HepG2 (cell line): ENCODE measurements at regions not wholly inside any gene's neighbourhood (a gene's known extent, or its start where the extent isn't known, plus 50 kb on each side); places are given as distances from the start of the nearest gene placed in this dataset.

ENCODE experiments used
- ATAC-seq: fragments of 200-7000 bp; cut with Tn5 transposase; 3 replicates; pipeline ENCODE4 v1.9.1; 2020; ENCODE audit warnings: mild to moderate bottlenecking, moderate library complexity
- BruUV-seq: library from RNA; stranded (reverse); fragments of 400-500 nt; replicated peaks from 2 replicates; lab custom pipeline; 2021; lab: Mats Ljungman, UMichigan
- CTCF ChIA-PET: fragments of 300-600 bp; formaldehyde crosslinking; extraction: SDS; loops from one replicate; lab custom pipeline; 2021; ENCODE audit warnings: low total read pairs, inconsistent platforms, low intra/inter-chr PET ratio; lab: Yijun Ruan, JAX
- POLR2A ChIA-PET: fragments of 350-600 bp; sonication (Branson Sonifier 250); formaldehyde crosslinking; loops from one replicate; lab custom pipeline; 2020; ENCODE audit warnings: antibody characterized with exemption, inconsistent platforms; lab: Yijun Ruan, JAX
- DNase-seq: peaks from one replicate; pipeline ENCODE4 v3.0.0-alpha.2; 2015; ENCODE audit warnings: low spot score
- FAIRE-seq: peaks from 3 replicates; lab custom pipeline; 2011; peaks lifted over from hg19 to GRCh38; lab: Jason Lieb, UNC
- H2AFZ ChIP-seq: one replicate; pipeline ENCODE4 v1.6.1; 2011; ENCODE audit warnings: low read length, inconsistent platforms
- H3K27ac ChIP-seq: fragments of 300-600 bp; 3 replicates; pipeline ENCODE4 v1.8.0; 2011; ENCODE audit warnings: mixed run types, mild to moderate bottlenecking, mixed read lengths, low read length, inconsistent platforms; ENCODE audit not compliant: insufficient read depth; ENCODE audit errors: extremely low read length
- H3K27me3 ChIP-seq, 2 experiments: fragments of 200-600 bp in 1 of 2; 2 replicates in 1 of 2; 3 replicates in 1 of 2; pipeline versions ENCODE4 v1.6.0 to v1.8.0; 2011; ENCODE audit warnings: low read length in 2 of 2, mild to moderate bottlenecking in 2 of 2, moderate library complexity in 2 of 2, inconsistent platforms in 1 of 2; ENCODE audit not compliant: insufficient read depth in 2 of 2, control insufficient read depth in 1 of 2
- H3K36me3 ChIP-seq, 2 experiments: fragments of 200-600 bp in 1 of 2; replicated peaks in 1 of 2; 2 replicates in 1 of 2; 3 replicates in 1 of 2; pipeline versions ENCODE4 v1.5.1 to v1.8.0; 2011; ENCODE audit warnings: low read length in 2 of 2, inconsistent platforms in 1 of 2; ENCODE audit not compliant: insufficient read depth in 2 of 2, control insufficient read depth in 1 of 2
- H3K4me1 ChIP-seq: 2 replicates; pipeline ENCODE4 v1.5.1; 2012; ENCODE audit warnings: low read length, inconsistent platforms; ENCODE audit not compliant: insufficient read depth
- H3K4me2 ChIP-seq: 2 replicates; pipeline ENCODE4 v1.6.0; 2011; ENCODE audit warnings: low read depth, low read length, inconsistent platforms
- H3K4me3 ChIP-seq, 3 experiments: fragments of 200-600 bp in 1 of 3; sonication (generic), shearing (Covaris generic) in 1 of 3; replicated peaks in 1 of 3; 2 replicates each; pipeline ENCODE4 v1.5.1; 2011 to 2016; ENCODE audit warnings: low read length in 3 of 3, inconsistent platforms in 2 of 3, low read depth in 2 of 3, mild to moderate bottlenecking in 2 of 3, control low read depth in 1 of 3, mixed read lengths in 1 of 3; ENCODE audit not compliant: insufficient read depth in 1 of 3
- H3K79me2 ChIP-seq: one replicate; pipeline ENCODE4 v1.6.1; 2011; ENCODE audit warnings: low read length, inconsistent platforms; ENCODE audit not compliant: insufficient read depth
- H3K9ac ChIP-seq: 2 replicates; pipeline ENCODE4 v1.6.0; 2011; ENCODE audit warnings: mild to moderate bottlenecking, low read depth, low read length, inconsistent platforms; ENCODE audit not compliant: insufficient read depth
- H3K9me3 ChIP-seq: 2 replicates; pipeline ENCODE4 v1.5.1; 2012; ENCODE audit warnings: mild to moderate bottlenecking, low read length
- H4K20me1 ChIP-seq: 2 replicates; pipeline ENCODE4 v1.6.0; 2011; ENCODE audit warnings: inconsistent platforms, mild to moderate bottlenecking, low read length, moderate library complexity; ENCODE audit not compliant: insufficient read depth
- CEBPB ChIP-seq: IDR thresholded peaks from 2 replicates; pipeline ENCODE4 v1.6.1; 2011; ENCODE audit warnings: low read depth, low read length, improper control_type of control experiment, borderline replicate concordance
- CEBPG ChIP-seq: IDR thresholded peaks from 2 replicates; pipeline ENCODE4 v1.6.1; 2016
- FOSL2 ChIP-seq: sonication (generic); formaldehyde crosslinking; IDR thresholded peaks from 2 replicates; pipeline ENCODE4 v1.4.0; 2020; ENCODE audit warnings: missing genetic modification reagents
- KDM4B ChIP-seq: sonication (generic); formaldehyde crosslinking; IDR thresholded peaks from 2 replicates; pipeline ENCODE4 v1.4.0; 2020; ENCODE audit warnings: missing genetic modification reagents
- WGBS: methylation state at CpG from one replicate; pipeline ENCODE4 v1.1.6; 2017; ENCODE audit warnings: low lambda C conversion rate; 5-methylcytosine and 5-hydroxymethylcytosine counted together
- in situ Hi-C: cut with HindIII; loops from 2 replicates; pipeline ENCODE4 v1.10.0; 2017; ENCODE audit warnings: low pct_unique_long_range_greater_than_20kb; ENCODE audit not compliant: extremely low pct_ligation_motif_present
- intact Hi-C: fragments of 100-400 bp; cut with micrococcal nuclease; formaldehyde crosslinking; loops from one replicate; pipeline ENCODE4 v1.10.0; 2022; ENCODE audit not compliant: unreplicated experiment
- TF ChIP-seq, protein P1 (sequence below), 2 experiments: fragments of 450-650 bp in 1 of 2; sonication (generic) in 1 of 2; formaldehyde crosslinking; IDR thresholded peaks; 2 replicates each; pipeline versions ENCODE4 v1.5.0 to v1.8.0; 2020 to 2022; ENCODE audit warnings: mild to moderate bottlenecking in 1 of 2, missing genetic modification reagents in 1 of 2
- TF ChIP-seq, protein P2 (sequence below): sonication (generic); formaldehyde crosslinking; IDR thresholded peaks from 2 replicates; pipeline ENCODE4 v1.8.0; 2022; ENCODE audit warnings: mild to moderate bottlenecking, missing genetic modification reagents, borderline replicate concordance

DNA sequence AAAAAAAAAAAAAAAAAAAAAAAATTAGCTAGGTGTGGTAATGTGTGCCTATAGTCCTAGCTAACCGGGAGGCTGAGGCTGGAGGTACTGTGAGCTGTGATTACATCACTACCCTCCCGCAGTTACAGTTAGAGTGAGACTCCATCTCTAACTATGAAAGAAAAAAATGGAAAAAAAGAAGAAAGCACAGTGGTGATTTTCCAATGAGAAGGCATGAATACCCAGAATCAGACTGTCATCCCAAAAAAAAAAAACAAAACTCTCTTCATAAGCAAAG, 269.9 kb upstream of the MKLN1 start:
- ATAC-seq (peak; percentile 61), DNase-seq (peak; percentile 49), FAIRE-seq (no peak)
- ChIA-PET CTCF (no interaction called here), POLR2A (interaction anchor here (0.6 to 2.4 kb wide), 6 partner anchors 12 to 911 kb away, joined by 3 to 12 read pairs (median 4); partner anchors contain the start of gene MKLN1)
- Histone ChIP-seq H3K4me2 (peak overlapping the region; percentile 25), H3K4me3 (no peak overlapping the region; a peak in 1 of 6 replicates), H3K27me3 (no peaks in the 10 kb centered on the region), H3K79me2 (peaks cover 62% of the 10 kb centered on the region), H2AFZ (no peak overlapping the region), H3K27ac (peak overlapping the region; percentile 77), H3K9ac (peak overlapping the region; percentile 62; the same call in 1 of the 2 replicates), H3K4me1 (peaks cover 69% of the 10 kb centered on the region), H3K9me3 (no peaks in the 10 kb centered on the region), H3K36me3 (peaks cover 0 to 5% of the 10 kb centered on the region in 2 experiments; a peak in 1 of 5 replicates), H4K20me1 (no peaks in the 10 kb centered on the region)
- intact Hi-C loops, result loop anchor here (1.0 kb wide), 1 partner anchor 9 kb away; no protein-coding TSS in a partner anchor
- BruUV-seq, result no TSS peak
- 3% methylated on average over 2 of the region's 2 CpGs for WGBS
- TF ChIP-seq, protein P1, sequence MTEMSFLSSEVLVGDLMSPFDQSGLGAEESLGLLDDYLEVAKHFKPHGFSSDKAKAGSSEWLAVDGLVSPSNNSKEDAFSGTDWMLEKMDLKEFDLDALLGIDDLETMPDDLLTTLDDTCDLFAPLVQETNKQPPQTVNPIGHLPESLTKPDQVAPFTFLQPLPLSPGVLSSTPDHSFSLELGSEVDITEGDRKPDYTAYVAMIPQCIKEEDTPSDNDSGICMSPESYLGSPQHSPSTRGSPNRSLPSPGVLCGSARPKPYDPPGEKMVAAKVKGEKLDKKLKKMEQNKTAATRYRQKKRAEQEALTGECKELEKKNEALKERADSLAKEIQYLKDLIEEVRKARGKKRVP (CRISPR knock-in tag; IDR thresholded peaks at IDR 0.05), result peak in 1 of 2 experiments; percentile 46; a peak in 1 of 4 replicates
- TF ChIP-seq CEBPG (peak; percentile 74), CEBPB (peak; percentile 49; the same call in 1 of the 2 replicates), KDM4B (no peak), FOSL2 (CRISPR knock-in tag) (0 out of 2 replicates have a peak, but pooled peaks have one; percentile 12)
- TF ChIP-seq, protein P2, sequence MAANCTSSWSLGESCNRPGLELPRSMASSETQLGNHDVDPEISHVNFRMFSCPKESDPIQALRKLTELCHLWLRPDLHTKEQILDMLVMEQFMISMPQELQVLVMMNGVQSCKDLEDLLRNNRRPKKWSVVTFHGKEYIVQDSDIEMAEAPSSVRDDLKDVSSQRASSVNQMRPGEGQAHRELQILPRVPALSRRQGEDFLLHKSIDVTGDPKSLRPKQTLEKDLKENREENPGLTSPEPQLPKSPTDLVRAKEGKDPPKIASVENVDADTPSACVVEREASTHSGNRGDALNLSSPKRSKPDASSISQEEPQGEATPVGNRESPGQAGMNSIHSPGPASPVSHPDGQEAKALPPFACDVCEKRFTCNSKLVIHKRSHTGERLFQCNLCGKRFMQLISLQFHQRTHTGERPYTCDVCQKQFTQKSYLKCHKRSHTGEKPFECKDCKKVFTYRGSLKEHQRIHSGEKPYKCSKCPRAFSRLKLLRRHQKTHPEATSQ (CRISPR knock-in tag), result no peak
- in situ Hi-C loops, result no loop called here
